A673 (cell line): ENCODE measurements at regions not wholly inside any gene's neighbourhood (a gene's known extent, or its start where the extent isn't known, plus 50 kb on each side); places are given as distances from the start of the nearest gene placed in this dataset.

ENCODE experiments used
- CTCF ChIP-seq: fragments of 300-800, 200-600 bp; sonication (generic); conservative IDR thresholded peaks from 2 replicates; pipeline ENCODE4 v1.5.1; 2017; ENCODE audit warnings: low read depth, mild to moderate bottlenecking, antibody characterized with exemption, low read length, moderate library complexity, mixed read lengths
- EZH2 ChIP-seq: fragments of 200-600 bp; sonication (generic); IDR thresholded peaks from 2 replicates; pipeline ENCODE4 v1.6.1; 2017; ENCODE audit warnings: borderline replicate concordance, low read depth, mild to moderate bottlenecking, mixed read lengths, antibody characterized with exemption, low read length; ENCODE audit not compliant: poor library complexity, severe bottlenecking

GRCh38 chr14:71541973-71542690 lies 390.1 kb upstream of the RGS6 start:
- TF ChIP-seq CTCF (no peak), EZH2 (no peak)
